OCI-LY3 (cell line): ENCODE measurements at regions not wholly inside any gene's neighbourhood (a gene's known extent, or its start where the extent isn't known, plus 50 kb on each side); places are given as distances from the start of the nearest gene placed in this dataset.

Source experiments
- H2AFZ ChIP-seq: fragments of 200-600, 300-600 bp; shearing (Covaris generic); 2 replicates; pipeline ENCODE4 v1.6.0; 2014; ENCODE audit warnings: antibody characterized with exemption, low read depth, low read length
- H3K27ac ChIP-seq: fragments of 200-600, 300-600 bp; sonication (generic); 2 replicates; pipeline ENCODE4 v1.5.1; 2014; ENCODE audit warnings: mild to moderate bottlenecking, low read length, moderate library complexity, mixed read lengths
- H3K27me3 ChIP-seq: fragments of 200-600, 300-600 bp; sonication (generic); 2 replicates; pipeline ENCODE4 v1.6.1; 2014; ENCODE audit warnings: low read depth, low read length, mixed read lengths
- H3K36me3 ChIP-seq: fragments of 200-600, 300-600 bp; sonication (generic); replicated peaks from 2 replicates; pipeline ENCODE3; 2014; ENCODE audit warnings: low read depth, low read length, mixed read lengths
- H3K4me1 ChIP-seq: fragments of 300-600, 200-600 bp; sonication (generic); 2 replicates; pipeline ENCODE4 v1.6.1; 2014; ENCODE audit warnings: low read length, mixed read lengths
- H3K4me2 ChIP-seq: fragments of 200-600, 300-600 bp; sonication (generic); 2 replicates; pipeline ENCODE4 v1.6.1; 2014; ENCODE audit warnings: low read length, mixed read lengths
- H3K4me3 ChIP-seq: fragments of 300-600, 200-600 bp; sonication (generic); 2 replicates; pipeline ENCODE4 v1.5.1; 2014; ENCODE audit warnings: antibody characterized with exemption, mild to moderate bottlenecking, low read length, moderate library complexity
- H3K79me2 ChIP-seq: fragments of 300-600, 200-600 bp; shearing (Covaris generic); 2 replicates; pipeline ENCODE4 v1.6.1; 2014; ENCODE audit warnings: mild to moderate bottlenecking, low read length, mixed read lengths
- H3K9ac ChIP-seq: fragments of 300-600, 200-600 bp; shearing (Covaris generic); 2 replicates; pipeline ENCODE4 v1.6.0; 2014; ENCODE audit warnings: mild to moderate bottlenecking, low read length, moderate library complexity
- H3K9me3 ChIP-seq: fragments of 200-600, 300-600 bp; shearing (Covaris generic); 2 replicates; pipeline ENCODE4 v1.6.1; 2014; ENCODE audit warnings: low read length, mixed read lengths; ENCODE audit not compliant: insufficient read depth
- H4K20me1 ChIP-seq: fragments of 200-600, 300-600 bp; sonication (generic); 2 replicates; pipeline ENCODE4 v1.6.1; 2016; ENCODE audit warnings: low read length, mixed read lengths; ENCODE audit not compliant: insufficient read depth
- CTCF ChIP-seq: fragments of 200-600, 300-600 bp; sonication (generic); IDR thresholded peaks from 2 replicates; pipeline ENCODE4 v1.5.1; 2014; ENCODE audit warnings: antibody characterized with exemption, low read length, low read depth
- EZH2phosphoT487 ChIP-seq: fragments of 200-600 bp; shearing (Covaris generic); IDR thresholded peaks from 2 replicates; pipeline ENCODE4 v1.6.1; 2018; ENCODE audit warnings: antibody characterized with exemption, mixed run types, low read depth

- Histone ChIP-seq H3K27ac (no peak overlapping the region), H3K4me3 (no peak overlapping the region), H3K4me2 (no peak overlapping the region), H3K9ac (no peak overlapping the region), H3K79me2 (no peaks in the 10 kb centered on the region), H3K9me3 (no peaks in the 10 kb centered on the region), H2AFZ (no peak overlapping the region), H3K4me1 (no peaks in the 10 kb centered on the region), H3K27me3 (no peaks in the 10 kb centered on the region), H3K36me3 (no peaks in the 10 kb centered on the region), H4K20me1 (no peaks in the 10 kb centered on the region)
- TF ChIP-seq EZH2phosphoT487 (no peak), CTCF (no peak)
Observed at GRCh38 chr12:131330106-131330815, 376.6 kb downstream of the ADGRD1 start.

- Histone ChIP-seq H4K20me1 (no peaks in the 10 kb centered on the region), H3K27ac (no peak overlapping the region), H2AFZ (no peak overlapping the region), H3K36me3 (no peaks in the 10 kb centered on the region), H3K4me1 (no peaks in the 10 kb centered on the region), H3K27me3 (no peaks in the 10 kb centered on the region), H3K9ac (no peak overlapping the region), H3K4me2 (no peak overlapping the region), H3K4me3 (no peak overlapping the region), H3K79me2 (no peaks in the 10 kb centered on the region), H3K9me3 (no peaks in the 10 kb centered on the region)
- TF ChIP-seq CTCF (no peak), EZH2phosphoT487 (no peak)
Observed at GRCh38 chr12:131331148-131331750, 377.5 kb downstream of the ADGRD1 start.

- Histone ChIP-seq H3K4me1 (no peaks in the 10 kb centered on the region), H3K79me2 (no peaks in the 10 kb centered on the region), H4K20me1 (no peaks in the 10 kb centered on the region), H3K9ac (no peak overlapping the region), H3K9me3 (no peaks in the 10 kb centered on the region), H2AFZ (no peak overlapping the region), H3K4me2 (no peak overlapping the region), H3K27me3 (no peaks in the 10 kb centered on the region), H3K36me3 (no peaks in the 10 kb centered on the region), H3K4me3 (no peak overlapping the region), H3K27ac (no peak overlapping the region)
- TF ChIP-seq CTCF (no peak), EZH2phosphoT487 (no peak)
Observed at GRCh38 chr12:131332224-131332623, 378.5 kb downstream of the ADGRD1 start.

- TF ChIP-seq EZH2phosphoT487 (no peak), CTCF (no peak)
- no peak overlapping the region for H3K4me2 ChIP-seq
- H2AFZ ChIP-seq: no peak overlapping the region
- H3K36me3 ChIP-seq: no peaks in the 10 kb centered on the region
- no peak overlapping the region for H3K27ac ChIP-seq
- H3K4me3 ChIP-seq: no peak overlapping the region
- H3K27me3 ChIP-seq: no peaks in the 10 kb centered on the region
- H3K79me2 ChIP-seq: no peaks in the 10 kb centered on the region
- H3K9me3 ChIP-seq: no peaks in the 10 kb centered on the region
- no peak overlapping the region for H3K9ac ChIP-seq
- H4K20me1 ChIP-seq: no peaks in the 10 kb centered on the region
- H3K4me1 ChIP-seq: no peaks in the 10 kb centered on the region
Observed at GRCh38 chr12:131333136-131333535, 377.8 kb upstream of the SFSWAP start.
